Nephron (organoid): ENCODE measurements at regions not wholly inside any gene's neighbourhood (a gene's known extent, or its start where the extent isn't known, plus 50 kb on each side); places are given as distances from the start of the nearest gene placed in this dataset.

Experiments
- H3K27ac Mint-ChIP-seq, 3 experiments: 2 replicates each; pipeline ENCODE4 v1.8.0; 2020; ENCODE audit warnings: mixed read lengths in 3 of 3, mild to moderate bottlenecking in 2 of 3, moderate library complexity in 1 of 3
- H3K27me3 Mint-ChIP-seq: 2 replicates; pipeline ENCODE4 v1.8.0; 2021; ENCODE audit warnings: low read depth, mild to moderate bottlenecking, moderate library complexity, mixed read lengths
- H3K36me3 Mint-ChIP-seq: 2 replicates; pipeline ENCODE4 v1.8.0; 2020; ENCODE audit warnings: low read depth, mixed read lengths
- H3K4me1 Mint-ChIP-seq: 2 replicates; pipeline ENCODE4 v1.8.0; 2020; ENCODE audit warnings: mixed read lengths
- H3K4me3 Mint-ChIP-seq, 3 experiments: 2 replicates each; pipeline ENCODE4 v1.8.0; 2020; ENCODE audit warnings: mild to moderate bottlenecking in 3 of 3, mixed read lengths in 3 of 3, moderate library complexity in 2 of 3
- H3K9me3 Mint-ChIP-seq: 2 replicates; pipeline ENCODE4 v1.8.0; 2020; ENCODE audit warnings: mixed read lengths
- CTCF ChIP-seq, 3 experiments: fragments of 200-600 bp; sonication (generic); IDR thresholded peaks; one replicate each; pipeline ENCODE4 v1.5.0; 2021; ENCODE audit warnings: antibody characterized with exemption in 3 of 3; ENCODE audit not compliant: unreplicated experiment in 3 of 3

- no peaks in the 10 kb centered on the region for H3K36me3 Mint-ChIP-seq
Observed at GRCh38 chr18:40415176-40415791, 1539.8 kb upstream of the PIK3C3 start.

DNA sequence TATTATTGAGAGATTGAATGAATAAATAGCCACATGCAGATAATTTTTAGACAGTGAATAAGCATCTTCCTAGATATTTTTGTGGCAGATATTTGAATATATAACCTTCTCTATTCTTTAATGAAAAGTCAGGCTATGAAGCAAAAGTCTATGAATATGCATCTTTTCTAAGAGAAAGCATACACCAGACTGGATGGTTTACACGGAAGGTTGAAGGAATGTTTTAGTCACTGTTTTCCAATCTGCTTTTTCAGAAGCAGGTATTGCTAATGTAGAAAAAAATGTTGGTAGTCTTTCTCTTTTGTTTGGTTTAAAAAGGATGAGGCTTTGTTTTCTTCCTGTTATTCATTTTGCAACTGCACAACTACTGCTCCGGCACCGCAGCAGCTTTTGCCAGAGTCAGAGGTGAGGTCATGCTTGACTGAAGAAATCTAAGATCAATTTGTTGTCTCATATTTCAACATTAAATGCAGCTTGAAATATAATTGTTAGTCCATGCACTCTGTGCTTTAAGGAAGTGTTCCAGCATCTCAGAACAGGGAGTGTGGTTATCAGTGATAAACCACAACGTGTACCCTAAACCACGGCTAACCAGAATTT is 1540.8 kb upstream of the PIK3C3 start:
- peaks cover 18% of the 10 kb centered on the region for H3K4me1 Mint-ChIP-seq
- H3K9me3 Mint-ChIP-seq = no peaks in the 10 kb centered on the region
- H3K4me3 Mint-ChIP-seq = no peak overlapping the region
- H3K36me3 Mint-ChIP-seq = no peaks in the 10 kb centered on the region
- H3K27ac Mint-ChIP-seq = peak overlapping the region in 1 of 3 experiments; percentile 13
- H3K27me3 Mint-ChIP-seq = peaks cover 3% of the 10 kb centered on the region
- TF ChIP-seq CTCF (IDR thresholded peaks at IDR 0.05; ENCODE audit: unreplicated experiment in 3 of 3) = no peak

More at GRCh38 chr18:40415176-40415791, 1539.8 kb upstream of the PIK3C3 start:
- peaks cover 18% of the 10 kb centered on the region for H3K4me1 Mint-ChIP-seq
- H3K4me3 Mint-ChIP-seq = no peak overlapping the region
- no peak overlapping the region for H3K27ac Mint-ChIP-seq
- H3K27me3 Mint-ChIP-seq = peaks cover 3% of the 10 kb centered on the region
- no peaks in the 10 kb centered on the region for H3K9me3 Mint-ChIP-seq
- TF ChIP-seq CTCF (IDR thresholded peaks at IDR 0.05; ENCODE audit: unreplicated experiment in 3 of 3) = no peak

DNA sequence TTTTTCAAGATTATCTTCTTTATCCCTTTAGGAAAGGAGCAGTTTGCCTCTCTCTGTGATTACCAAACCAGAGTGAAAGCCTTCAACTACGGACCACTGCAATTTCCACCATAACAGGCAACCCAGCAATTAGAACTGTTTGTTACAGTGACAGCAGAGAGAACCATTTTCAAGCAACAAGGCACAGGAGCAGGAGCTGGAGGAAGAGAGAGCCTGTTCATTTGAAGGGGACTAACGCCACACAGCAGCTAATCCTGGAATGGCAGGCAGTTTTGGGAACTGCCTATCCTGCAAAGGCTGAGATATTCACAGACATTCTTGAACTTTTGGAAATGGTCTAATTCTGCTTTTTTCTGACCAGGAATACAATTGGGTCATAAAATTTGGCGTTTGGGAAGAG is 1541.9 kb upstream of the PIK3C3 start:
- Mint-ChIP-seq H3K27me3 (peaks cover 3% of the 10 kb centered on the region), H3K4me1 (peaks cover 18% of the 10 kb centered on the region), H3K27ac (no peak overlapping the region), H3K9me3 (no peaks in the 10 kb centered on the region), H3K4me3 (no peak overlapping the region), H3K36me3 (no peaks in the 10 kb centered on the region)
- peak; percentile 44 to 58 (median 53) for TF ChIP-seq CTCF (IDR thresholded peaks at IDR 0.05; ENCODE audit: unreplicated experiment in 3 of 3)

GRCh38 chr18:40412410-40412809 is 1542.6 kb upstream of the PIK3C3 start:
- H3K27ac Mint-ChIP-seq = no peak overlapping the region
- no peaks in the 10 kb centered on the region for H3K9me3 Mint-ChIP-seq
- H3K36me3 Mint-ChIP-seq = no peaks in the 10 kb centered on the region
- H3K4me1 Mint-ChIP-seq = peaks cover 18% of the 10 kb centered on the region
- peaks cover 3% of the 10 kb centered on the region for H3K27me3 Mint-ChIP-seq
- no peak for TF ChIP-seq CTCF (IDR thresholded peaks at IDR 0.05; ENCODE audit: unreplicated experiment in 3 of 3)
- H3K4me3 Mint-ChIP-seq = no peak overlapping the region

DNA sequence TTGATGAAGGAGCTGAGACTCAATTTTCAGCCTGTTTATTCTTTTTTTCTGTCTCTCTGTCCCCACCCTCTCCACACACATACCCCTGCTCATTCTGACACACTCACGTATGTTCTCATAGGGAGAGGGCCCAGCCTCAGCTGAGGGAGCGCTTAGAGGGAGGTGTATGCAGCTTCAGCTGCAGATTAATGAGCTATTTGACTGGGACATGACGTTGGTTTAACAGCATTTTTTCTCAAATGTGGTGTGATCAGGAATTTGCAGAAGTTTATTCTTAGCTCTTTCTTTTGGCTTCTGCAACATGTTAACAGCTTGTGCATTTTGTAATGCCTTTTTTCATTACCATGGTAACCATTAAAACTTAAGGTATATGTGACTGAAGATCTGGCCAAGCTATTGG is 1547.1 kb upstream of the PIK3C3 start:
- Mint-ChIP-seq H3K36me3 (no peaks in the 10 kb centered on the region), H3K27ac (no peak overlapping the region), H3K9me3 (no peaks in the 10 kb centered on the region), H3K27me3 (no peaks in the 10 kb centered on the region), H3K4me1 (peaks cover 4% of the 10 kb centered on the region), H3K4me3 (no peak overlapping the region)
- TF ChIP-seq CTCF (IDR thresholded peaks at IDR 0.05; ENCODE audit: unreplicated experiment in 3 of 3) = no peak

DNA sequence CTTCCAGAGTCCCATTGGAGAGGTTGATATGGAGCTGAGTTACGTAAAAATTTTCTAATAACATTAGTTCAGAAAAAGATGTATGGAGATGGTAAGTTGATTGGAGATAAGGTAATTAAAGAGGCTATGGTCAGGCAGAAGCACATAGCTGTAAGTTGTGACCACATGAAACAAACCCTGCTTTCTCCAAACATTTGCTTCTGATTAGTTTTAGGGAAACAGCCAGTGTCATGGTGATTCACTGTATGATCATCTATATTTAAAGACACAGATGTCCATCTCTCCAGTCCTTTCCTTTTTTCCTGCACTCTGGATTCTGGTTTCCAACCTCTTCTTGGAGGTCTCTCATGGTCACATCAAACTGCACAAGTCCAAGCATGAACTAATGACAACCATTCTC is 1550.8 kb upstream of the PIK3C3 start:
- Mint-ChIP-seq H3K4me1 (no peaks in the 10 kb centered on the region), H3K4me3 (no peak overlapping the region), H3K27ac (no peak overlapping the region), H3K27me3 (no peaks in the 10 kb centered on the region), H3K36me3 (no peaks in the 10 kb centered on the region), H3K9me3 (peaks cover 3% of the 10 kb centered on the region)
- TF ChIP-seq CTCF (IDR thresholded peaks at IDR 0.05; ENCODE audit: unreplicated experiment in 3 of 3) = no peak
